Activated T-cell treated with anti-CD3 and anti-CD28 coated beads, Interleukin-2, amount 50 U/mL, for 4 hours (primary cell): ENCODE measurements at regions not wholly inside any gene's neighbourhood (a gene's known extent, or its start where the extent isn't known, plus 50 kb on each side); places are given as distances from the start of the nearest gene placed in this dataset.

Source experiments
- ATAC-seq, 2 donors: fragments of 200-7000 bp; cut with Tn5 transposase; one replicate each; pipeline ENCODE4 v1.10.0; 2021
- DNase-seq: peaks from one replicate; pipeline ENCODE4 v3.0.0-alpha.2; 2020
- H3K27me3 Mint-ChIP-seq: one replicate; pipeline ENCODE4 v1.8.0; 2021; ENCODE audit warnings: low read depth, mixed read lengths
- H3K36me3 Mint-ChIP-seq: one replicate; pipeline ENCODE4 v1.8.0; 2022; ENCODE audit warnings: mixed read lengths; ENCODE audit not compliant: insufficient read depth
- H3K4me1 Mint-ChIP-seq: one replicate; pipeline ENCODE4 v1.8.0; 2021; ENCODE audit warnings: low read depth, mixed read lengths
- H3K4me3 Mint-ChIP-seq: one replicate; pipeline ENCODE4 v1.8.0; 2021; ENCODE audit warnings: mild to moderate bottlenecking, moderate library complexity, mixed read lengths
- H3K9me3 Mint-ChIP-seq: one replicate; pipeline ENCODE4 v1.8.0; 2021; ENCODE audit warnings: mixed read lengths

- Mint-ChIP-seq H3K4me3 (no peak overlapping the region), H3K9me3 (no peaks in the 10 kb centered on the region), H3K4me1 (no peaks in the 10 kb centered on the region), H3K27me3 (no peaks in the 10 kb centered on the region), H3K36me3 (no peaks in the 10 kb centered on the region)
- DNase-seq (no peak), ATAC-seq (no peak)
Observed at GRCh38 chr12:107144441-107144840, 51.1 kb upstream of the CRY1 start.

- no peak overlapping the region for H3K4me3 Mint-ChIP-seq
- no peaks in the 10 kb centered on the region for H3K36me3 Mint-ChIP-seq
- no peak for DNase-seq
- ATAC-seq: no peak
- H3K4me1 Mint-ChIP-seq: no peaks in the 10 kb centered on the region
- no peaks in the 10 kb centered on the region for H3K9me3 Mint-ChIP-seq
- H3K27me3 Mint-ChIP-seq: no peaks in the 10 kb centered on the region
Observed at GRCh38 chr12:107144990-107145389, 51.6 kb upstream of the CRY1 start.

GRCh38 chr12:107145397-107145796, 52.0 kb upstream of the CRY1 start:
- no peak for ATAC-seq
- no peaks in the 10 kb centered on the region for H3K36me3 Mint-ChIP-seq
- no peaks in the 10 kb centered on the region for H3K4me1 Mint-ChIP-seq
- no peaks in the 10 kb centered on the region for H3K9me3 Mint-ChIP-seq
- no peak overlapping the region for H3K4me3 Mint-ChIP-seq
- no peaks in the 10 kb centered on the region for H3K27me3 Mint-ChIP-seq
- no peak for DNase-seq

GRCh38 chr12:107148107-107148506, 54.8 kb upstream of the CRY1 start:
- no peak for ATAC-seq
- Mint-ChIP-seq H3K4me1 (no peaks in the 10 kb centered on the region), H3K36me3 (no peaks in the 10 kb centered on the region), H3K4me3 (no peak overlapping the region), H3K27me3 (no peaks in the 10 kb centered on the region), H3K9me3 (no peaks in the 10 kb centered on the region)
- no peak for DNase-seq

- no peak overlapping the region for H3K4me3 Mint-ChIP-seq
- H3K27me3 Mint-ChIP-seq: peaks cover 14% of the 10 kb centered on the region
- ATAC-seq (no peak), DNase-seq (no peak)
- H3K4me1 Mint-ChIP-seq: no peaks in the 10 kb centered on the region
- no peaks in the 10 kb centered on the region for H3K36me3 Mint-ChIP-seq
- peaks cover 6% of the 10 kb centered on the region for H3K9me3 Mint-ChIP-seq
Observed at GRCh38 chr12:107152315-107152714, 59.0 kb upstream of the CRY1 start.

- H3K9me3 Mint-ChIP-seq: no peaks in the 10 kb centered on the region
- no peaks in the 10 kb centered on the region for H3K4me1 Mint-ChIP-seq
- peaks cover 30% of the 10 kb centered on the region for H3K27me3 Mint-ChIP-seq
- ATAC-seq (no peak), DNase-seq (no peak)
- no peak overlapping the region for H3K4me3 Mint-ChIP-seq
- H3K36me3 Mint-ChIP-seq: no peaks in the 10 kb centered on the region
Observed at GRCh38 chr12:107159384-107159900, 66.1 kb upstream of the CRY1 start.

- H3K36me3 Mint-ChIP-seq: no peaks in the 10 kb centered on the region
- peaks cover 15% of the 10 kb centered on the region for H3K27me3 Mint-ChIP-seq
- no peak for DNase-seq
- no peaks in the 10 kb centered on the region for H3K9me3 Mint-ChIP-seq
- ATAC-seq: no peak
- no peak overlapping the region for H3K4me3 Mint-ChIP-seq
- H3K4me1 Mint-ChIP-seq: no peaks in the 10 kb centered on the region
Observed at GRCh38 chr12:107163413-107163812, 70.1 kb upstream of the CRY1 start.

- ATAC-seq: no peak
- Mint-ChIP-seq H3K9me3 (no peaks in the 10 kb centered on the region), H3K27me3 (peaks cover 20% of the 10 kb centered on the region), H3K4me1 (no peaks in the 10 kb centered on the region), H3K4me3 (no peak overlapping the region), H3K36me3 (no peaks in the 10 kb centered on the region)
- no peak for DNase-seq
Observed at GRCh38 chr12:107164392-107164791, 71.0 kb upstream of the CRY1 start.

GRCh38 chr12:107165581-107165980, 72.2 kb upstream of the CRY1 start:
- Mint-ChIP-seq H3K4me1 (no peaks in the 10 kb centered on the region), H3K27me3 (peaks cover 20% of the 10 kb centered on the region), H3K4me3 (no peak overlapping the region), H3K9me3 (no peaks in the 10 kb centered on the region), H3K36me3 (no peaks in the 10 kb centered on the region)
- ATAC-seq (no peak), DNase-seq (no peak)

GRCh38 chr12:107167756-107168155, 74.4 kb upstream of the CRY1 start:
- Mint-ChIP-seq H3K27me3 (peaks cover 9% of the 10 kb centered on the region), H3K4me1 (no peaks in the 10 kb centered on the region)
- no peak for ATAC-seq

GRCh38 chr12:107169200-107169599, 75.9 kb upstream of the CRY1 start:
- no peaks in the 10 kb centered on the region for H3K4me1 Mint-ChIP-seq
- DNase-seq (no peak), ATAC-seq (no peak)
- no peaks in the 10 kb centered on the region for H3K36me3 Mint-ChIP-seq
- H3K27me3 Mint-ChIP-seq: peaks cover 9% of the 10 kb centered on the region
- H3K4me3 Mint-ChIP-seq: no peak overlapping the region
- H3K9me3 Mint-ChIP-seq: no peaks in the 10 kb centered on the region

More at GRCh38 chr12:107167756-107168155, 74.4 kb upstream of the CRY1 start:
- Mint-ChIP-seq H3K36me3 (no peaks in the 10 kb centered on the region), H3K9me3 (no peaks in the 10 kb centered on the region), H3K4me3 (no peak overlapping the region)
- no peak for DNase-seq

GRCh38 chr12:107178776-107179175, 85.4 kb upstream of the CRY1 start:
- Mint-ChIP-seq H3K4me1 (peaks cover 8% of the 10 kb centered on the region), H3K36me3 (no peaks in the 10 kb centered on the region), H3K27me3 (peaks cover 10% of the 10 kb centered on the region), H3K4me3 (no peak overlapping the region), H3K9me3 (no peaks in the 10 kb centered on the region)
- DNase-seq (no peak), ATAC-seq (peak in 1 of 2 donors; percentile 58)

GRCh38 chr12:107179871-107180270, 86.5 kb upstream of the CRY1 start:
- H3K36me3 Mint-ChIP-seq: no peaks in the 10 kb centered on the region
- ATAC-seq (no peak), DNase-seq (no peak)
- H3K4me3 Mint-ChIP-seq: no peak overlapping the region
- peaks cover 8% of the 10 kb centered on the region for H3K4me1 Mint-ChIP-seq
- H3K9me3 Mint-ChIP-seq: no peaks in the 10 kb centered on the region
- peaks cover 17% of the 10 kb centered on the region for H3K27me3 Mint-ChIP-seq

- DNase-seq (no peak), ATAC-seq (no peak)
- Mint-ChIP-seq H3K27me3 (peaks cover 19% of the 10 kb centered on the region), H3K4me1 (peaks cover 8% of the 10 kb centered on the region), H3K9me3 (peaks cover 1% of the 10 kb centered on the region), H3K4me3 (no peak overlapping the region), H3K36me3 (no peaks in the 10 kb centered on the region)
Observed at GRCh38 chr12:107180272-107180671, 86.9 kb upstream of the CRY1 start.

GRCh38 chr12:107184359-107184930, 91.1 kb upstream of the CRY1 start:
- Mint-ChIP-seq H3K9me3 (peaks cover 8% of the 10 kb centered on the region), H3K36me3 (no peaks in the 10 kb centered on the region), H3K4me3 (no peak overlapping the region), H3K4me1 (peaks cover 3% of the 10 kb centered on the region), H3K27me3 (peaks cover 37% of the 10 kb centered on the region)
- no peak for ATAC-seq
- no peak for DNase-seq
